NCI-H510A (cell line): ENCODE measurements at regions not wholly inside any gene's neighbourhood (a gene's known extent, or its start where the extent isn't known, plus 50 kb on each side); places are given as distances from the start of the nearest gene placed in this dataset.

Experiments
- DNase-seq: peaks from one replicate; lab custom pipeline; 2025; lab: John Stamatoyannopoulos, UW

DNA sequence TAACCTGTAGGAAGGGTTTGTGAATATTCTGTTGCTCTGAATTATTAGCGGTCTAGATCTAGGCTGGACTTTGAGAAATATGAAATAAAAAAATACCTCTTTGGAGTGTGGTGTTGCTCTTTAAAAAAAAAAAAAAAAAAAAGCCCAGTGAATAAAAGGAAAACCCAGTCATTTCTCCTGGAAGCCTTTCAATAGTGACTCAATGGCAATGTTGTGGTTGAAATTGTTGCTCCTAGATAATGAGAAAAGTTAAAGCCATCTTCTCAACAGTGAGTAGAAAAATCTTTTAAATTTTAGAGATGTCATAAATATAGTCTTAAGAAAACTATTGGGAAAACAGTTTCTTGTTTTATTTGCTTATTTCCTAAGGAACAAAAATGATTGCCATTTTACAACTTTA, 135.3 kb downstream of the RFC3 start:
- no peak for DNase-seq

- DNase-seq, result no peak
Measured at GRCh38 chr13:33953781-33954180, 135.8 kb downstream of the RFC3 start.

DNA sequence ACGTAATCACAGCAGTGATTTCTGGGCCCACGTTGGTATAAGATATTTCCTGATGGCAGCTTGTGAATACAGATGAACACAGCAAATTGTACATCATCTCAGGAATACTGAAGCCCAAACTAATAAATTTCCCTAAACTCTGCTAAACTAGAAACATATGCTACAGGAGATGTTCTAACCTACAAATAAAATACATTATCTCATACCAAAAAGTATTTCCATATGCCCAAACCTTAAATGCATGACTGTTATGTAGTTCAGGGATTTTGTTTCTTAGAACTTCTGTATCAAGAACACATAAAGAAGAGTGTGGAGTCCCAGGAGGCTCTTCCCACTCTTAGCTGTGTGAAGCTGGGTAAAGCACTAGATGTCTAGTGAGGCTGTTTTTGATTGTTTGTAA, 138.4 kb downstream of the RFC3 start:
- no peak for DNase-seq

DNA sequence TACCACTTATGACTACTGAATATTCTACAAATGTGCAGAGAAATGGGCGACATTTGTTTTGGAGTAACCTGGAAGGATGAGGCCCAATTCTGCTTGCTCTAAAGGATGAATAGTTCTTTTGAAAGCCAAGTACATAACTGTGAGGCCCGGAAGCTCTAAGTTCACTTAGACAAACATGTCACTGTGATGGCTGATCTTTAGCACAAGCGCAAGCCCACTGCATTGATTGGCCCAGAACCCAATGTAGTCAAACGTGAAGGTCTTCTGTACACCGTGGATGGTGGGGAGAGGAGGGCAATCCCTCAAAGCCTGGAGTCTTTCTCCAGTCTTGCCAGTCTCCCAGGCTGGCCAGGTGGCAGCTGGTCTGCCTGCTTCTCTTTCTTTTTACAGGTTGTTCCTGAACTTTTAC, 139.6 kb downstream of the RFC3 start:
- DNase-seq, result no peak

- no peak for DNase-seq
Measured at GRCh38 chr13:33958964-33959363, 141.0 kb downstream of the RFC3 start.

DNA sequence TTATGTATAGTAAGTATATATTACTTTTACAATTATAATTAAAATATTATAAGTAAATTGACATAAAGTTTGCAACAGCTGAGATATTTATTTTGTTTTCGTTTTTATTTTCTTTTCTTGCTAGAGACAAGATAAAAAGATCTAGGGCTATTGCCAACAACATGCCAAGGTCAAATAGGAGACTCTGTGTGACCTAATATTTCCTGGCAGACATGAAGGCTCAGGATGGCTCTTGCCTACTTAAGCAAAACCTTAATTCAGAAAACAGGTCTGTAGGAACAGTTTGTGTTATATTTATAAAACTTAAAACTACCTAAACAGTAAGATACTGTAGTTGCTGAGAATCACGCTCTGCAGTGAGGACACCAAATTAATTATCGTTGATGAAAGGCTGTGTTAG, 145.2 kb downstream of the RFC3 start:
- no peak for DNase-seq

GRCh38 chr13:33963895-33964294, 145.9 kb downstream of the RFC3 start:
- DNase-seq, result no peak

- DNase-seq, result no peak
Measured at GRCh38 chr13:33968520-33969507, 150.9 kb downstream of the RFC3 start.

GRCh38 chr13:33970746-33971561, 153.0 kb downstream of the RFC3 start:
- DNase-seq, result no peak

DNA sequence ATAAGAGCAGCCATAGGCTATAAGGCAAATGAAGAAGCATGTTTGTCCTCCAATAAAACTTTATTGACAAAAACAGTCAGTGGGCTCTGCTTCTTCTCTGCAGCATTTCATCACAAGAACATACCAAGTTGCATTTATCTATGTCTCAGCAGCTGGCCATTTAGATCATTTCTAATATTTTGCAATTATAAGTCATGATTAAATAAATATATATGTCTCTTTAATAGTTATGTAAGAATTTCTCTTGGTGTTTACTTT, 153.5 kb downstream of the RFC3 start:
- DNase-seq, result no peak

DNA sequence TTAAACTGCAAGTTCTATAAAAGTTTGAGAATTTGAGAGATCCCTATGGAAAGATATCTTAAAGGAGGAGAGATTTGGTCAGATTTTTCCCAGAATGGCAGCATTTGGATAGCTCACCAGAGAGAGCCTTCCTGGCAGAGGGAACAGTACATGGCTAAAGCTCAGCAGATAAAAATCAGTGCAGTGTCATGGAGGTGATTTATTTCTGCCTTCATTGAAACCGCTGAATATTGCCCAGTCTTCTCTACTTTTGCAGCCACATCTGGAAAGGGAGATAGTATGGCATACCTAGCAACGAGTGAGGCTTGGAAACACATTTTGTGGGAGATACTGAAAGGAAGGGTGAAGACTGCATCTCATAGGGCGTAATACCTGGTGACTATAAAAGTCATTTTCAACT, 155.2 kb downstream of the RFC3 start:
- DNase-seq, result no peak

DNA sequence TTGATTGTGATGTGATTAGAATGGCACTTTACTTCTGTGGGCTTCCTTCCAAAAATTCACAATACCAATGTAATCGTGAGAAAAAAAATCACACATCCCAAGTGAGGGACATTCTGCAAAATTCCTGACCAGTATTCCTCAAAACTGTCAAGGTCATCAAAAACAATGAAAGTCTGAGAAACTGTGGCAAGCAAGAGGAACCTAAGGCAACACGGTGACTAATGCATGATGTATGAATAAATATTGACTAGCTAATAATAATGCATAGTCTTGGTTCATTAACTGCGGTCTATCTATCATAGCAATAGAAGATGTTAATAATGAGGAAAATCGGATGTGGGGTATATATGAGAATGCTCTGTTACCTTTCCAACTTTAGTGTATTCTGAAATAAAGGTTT, 159.0 kb downstream of the RFC3 start:
- no peak for DNase-seq

DNA sequence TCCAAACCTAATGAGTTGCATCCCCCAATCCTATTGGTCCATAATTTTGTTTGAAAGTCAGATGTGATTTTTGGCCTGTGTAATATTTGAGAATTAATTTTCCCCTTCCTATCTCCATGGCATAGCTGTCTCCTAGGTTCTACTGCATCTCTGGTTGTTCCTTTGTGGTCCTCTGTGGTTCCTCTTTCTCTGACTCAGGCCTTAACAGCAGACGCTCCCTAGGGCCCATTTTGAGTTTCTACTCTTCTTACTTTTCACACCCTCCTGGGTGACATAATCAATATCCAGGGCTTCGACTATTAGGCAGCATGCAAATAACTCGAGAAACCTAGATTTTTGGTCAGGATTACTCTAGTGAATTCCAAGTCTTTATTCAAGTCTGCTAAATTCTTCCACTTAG, 160.7 kb downstream of the RFC3 start:
- DNase-seq, result no peak

DNA sequence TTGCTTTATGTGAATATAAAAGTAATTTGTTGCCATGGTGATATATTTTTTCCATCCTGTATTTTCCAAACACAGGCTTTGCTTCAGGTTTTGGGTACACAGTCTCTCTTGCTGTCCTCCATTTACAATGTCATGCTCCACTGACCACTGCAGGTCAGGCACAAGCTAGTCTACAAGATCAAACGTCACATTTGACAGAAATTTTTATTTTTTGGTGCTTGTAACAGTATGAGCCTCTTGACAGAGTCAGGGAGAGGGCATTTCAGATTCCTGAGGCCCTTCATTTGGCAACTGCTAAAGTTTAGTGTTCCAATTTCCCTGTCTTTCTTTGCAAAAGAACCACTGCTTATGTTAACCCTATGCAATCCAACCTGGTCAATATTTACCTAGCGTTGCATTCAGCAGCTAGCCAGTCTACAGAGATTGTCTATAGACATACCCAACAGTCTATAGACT, 175.0 kb downstream of the RFC3 start:
- DNase-seq, result peak; percentile 10

GRCh38 chr13:33994198-33994597, 176.2 kb downstream of the RFC3 start:
- DNase-seq, result no peak

- no peak for DNase-seq
Measured at GRCh38 chr13:33994826-33995502, 177.0 kb downstream of the RFC3 start.

DNA sequence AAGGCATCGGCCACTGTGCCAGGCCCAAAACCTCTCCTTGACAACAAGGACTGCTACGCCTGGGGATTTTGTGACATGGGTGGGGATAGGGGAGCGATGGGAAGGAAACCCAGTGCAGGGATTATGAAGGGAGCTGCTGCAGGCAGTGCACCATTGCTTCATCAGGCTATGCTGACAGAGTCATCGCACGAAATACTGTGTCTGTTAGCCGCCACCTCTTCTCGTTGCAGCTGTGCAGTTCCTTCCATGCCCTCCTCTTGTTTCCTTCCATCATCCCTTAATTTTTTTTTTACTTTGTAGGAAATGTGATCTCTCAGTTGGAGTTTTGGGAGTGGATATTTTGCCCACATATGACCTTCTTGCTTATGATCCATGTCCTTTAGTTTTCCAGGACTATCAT, 178.7 kb downstream of the RFC3 start:
- DNase-seq, result no peak

DNA sequence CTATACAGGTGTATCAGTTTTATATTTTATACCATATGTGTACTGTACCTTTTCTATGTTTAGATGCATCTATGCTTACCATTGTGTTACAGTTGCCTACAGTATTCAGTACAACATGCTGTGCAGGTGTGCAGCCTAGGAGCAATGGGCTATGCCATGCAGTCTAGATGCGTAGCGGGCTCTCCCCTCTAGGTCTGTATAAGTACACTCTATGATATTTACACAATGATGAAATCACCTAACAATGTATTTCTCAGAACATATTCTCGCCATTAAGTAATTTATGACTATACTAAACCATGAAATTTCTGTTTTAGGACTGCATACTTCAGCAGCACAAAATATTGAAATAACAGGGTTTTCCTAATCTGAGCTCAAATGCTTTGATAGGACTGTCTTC, 179.6 kb downstream of the RFC3 start:
- peak; percentile 25 for DNase-seq

DNA sequence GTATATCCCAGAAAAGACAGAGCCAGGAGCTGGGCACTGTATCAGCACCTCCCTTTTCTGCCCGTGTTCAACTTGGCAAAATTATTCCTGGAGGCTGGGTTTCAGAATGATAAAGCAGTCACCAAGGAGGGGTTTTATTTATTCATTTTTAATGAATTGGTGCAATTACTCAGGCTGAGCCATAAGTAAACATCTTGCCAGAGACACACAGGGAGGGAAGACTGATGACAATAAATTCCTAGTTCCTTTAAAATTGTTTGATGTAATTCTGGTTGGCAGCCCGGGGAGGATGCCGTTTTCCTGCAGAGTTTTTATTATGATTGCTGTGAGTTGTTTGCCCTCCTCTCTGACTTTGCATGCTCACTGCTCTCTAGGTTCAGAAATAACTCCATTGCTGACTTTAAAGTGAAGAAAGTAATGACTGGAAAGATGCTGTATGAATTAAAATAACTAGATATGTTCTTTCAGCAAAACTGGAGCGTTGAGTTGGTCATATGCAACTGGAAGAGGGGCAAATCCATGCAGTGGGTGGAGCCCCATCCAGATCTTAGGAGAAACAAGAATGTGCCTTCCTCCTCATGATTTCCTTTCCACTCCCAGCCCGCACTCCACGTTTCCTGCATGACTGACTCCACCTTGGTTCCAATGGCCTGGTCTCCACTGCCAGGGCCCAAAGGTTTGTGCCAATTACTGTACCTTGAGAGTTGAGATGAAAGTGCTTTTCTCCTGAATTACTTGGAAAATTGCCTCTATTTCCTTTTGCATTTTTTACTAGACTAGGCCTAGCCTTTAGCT, 182.1 kb downstream of the RFC3 start:
- DNase-seq, result no peak

DNA sequence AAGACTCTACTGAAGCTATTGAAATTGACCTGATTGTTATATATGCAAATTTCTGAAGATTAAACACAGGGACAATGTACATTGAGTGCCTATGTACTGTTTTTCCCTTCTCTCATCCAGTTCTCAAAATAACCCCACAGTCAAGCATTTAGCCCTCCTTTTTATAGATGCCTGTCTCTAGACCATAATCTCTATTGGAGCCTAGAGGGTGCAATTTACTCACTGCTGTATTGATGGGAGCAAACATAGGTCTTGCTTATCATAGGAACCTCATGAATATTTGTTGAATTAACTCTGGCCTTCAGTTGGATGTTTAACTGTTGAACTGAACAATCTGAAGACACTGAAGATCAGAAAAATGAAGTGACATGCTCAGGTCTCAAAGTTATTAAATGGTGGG, 183.0 kb downstream of the RFC3 start:
- DNase-seq, result no peak

DNA sequence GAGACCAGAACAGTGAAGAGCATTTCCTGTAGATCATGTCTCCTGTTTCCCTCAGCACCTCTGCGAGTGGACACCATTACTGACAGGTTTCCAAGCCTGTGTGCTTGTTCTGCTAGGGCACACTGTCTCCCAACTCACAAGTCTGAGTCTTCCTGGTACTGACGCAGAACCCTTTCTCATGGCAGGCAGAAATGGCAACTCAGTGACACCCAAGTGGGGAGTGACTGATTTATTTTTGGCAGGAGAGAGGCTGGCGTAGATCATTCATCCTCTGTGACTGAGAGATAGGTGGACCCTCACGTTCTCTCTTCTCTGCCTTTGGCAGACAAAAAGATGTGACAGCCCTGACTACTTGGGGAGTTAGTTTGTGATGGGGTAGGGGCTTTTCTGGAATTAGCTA, 183.4 kb downstream of the RFC3 start:
- no peak for DNase-seq

GRCh38 chr13:34002141-34002540, 184.2 kb downstream of the RFC3 start:
- no peak for DNase-seq
